Activated naive CD4-positive, alpha-beta T cell (primary cell): ENCODE measurements at regions not wholly inside any gene's neighbourhood (a gene's known extent, or its start where the extent isn't known, plus 50 kb on each side); places are given as distances from the start of the nearest gene placed in this dataset.

Experiments used
- DNase-seq, 4 experiments: peaks; one replicate each; lab custom pipeline; 2025; lab: John Stamatoyannopoulos, UW

DNA sequence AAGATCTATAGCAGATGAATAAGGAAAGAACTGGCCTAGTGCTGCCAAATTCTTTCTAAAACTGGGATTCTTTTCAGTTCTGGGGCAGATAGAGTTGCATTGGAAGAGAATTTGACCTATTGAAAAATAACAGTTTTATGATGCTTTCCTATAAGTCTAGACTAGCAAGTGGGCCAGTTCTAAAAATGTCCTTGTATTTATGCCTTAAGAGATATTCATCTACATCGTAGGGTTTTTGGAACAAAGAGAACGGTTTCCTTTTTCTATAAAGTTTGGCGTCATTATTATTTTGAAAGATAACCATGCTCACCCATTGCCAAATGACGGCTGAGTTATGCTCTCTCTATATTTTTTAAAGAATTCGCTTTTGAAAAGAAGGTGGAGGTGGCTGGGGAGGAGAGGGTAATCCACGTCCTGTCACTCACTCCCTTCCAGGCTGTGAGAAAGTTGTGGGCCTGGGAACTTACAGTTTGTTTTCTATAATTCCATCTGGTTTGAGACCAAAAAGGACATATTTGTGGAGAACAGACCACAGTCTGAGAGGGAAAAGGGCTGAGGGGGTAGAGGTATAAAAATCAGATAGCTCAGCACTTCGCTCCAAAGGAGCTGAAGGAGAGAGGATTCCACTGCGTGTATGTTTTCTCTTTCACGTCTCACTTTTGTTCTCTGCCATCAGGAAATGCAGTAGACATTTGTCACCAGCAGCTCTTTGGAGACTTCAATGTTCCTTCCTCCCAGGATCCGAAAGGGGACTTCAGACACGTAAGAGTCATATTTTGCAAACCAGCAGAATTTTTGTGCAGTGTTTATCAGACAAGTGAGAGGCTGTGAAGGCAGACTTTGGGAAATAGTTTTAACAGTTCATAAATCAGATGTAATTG, 281.9 kb upstream of the FN1 start:
- no peak for DNase-seq

DNA sequence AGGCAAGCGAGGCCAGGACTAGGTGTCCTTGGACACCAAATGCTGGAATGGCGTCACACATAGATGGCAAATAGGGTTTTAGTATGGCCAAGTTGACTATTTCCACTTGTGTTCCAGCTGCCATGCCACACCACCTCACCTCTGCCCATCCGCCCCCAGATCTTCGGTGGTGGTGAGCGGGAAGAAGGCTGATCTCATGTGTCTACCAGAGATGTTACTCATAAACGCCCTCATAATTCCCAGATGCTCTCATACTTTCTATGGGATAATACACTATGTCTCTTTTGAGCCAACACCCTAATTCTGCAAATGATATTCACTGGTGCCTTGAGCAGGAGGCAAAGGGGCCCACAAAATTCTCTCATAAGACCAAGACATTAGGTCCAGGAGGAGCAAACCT, 281.1 kb upstream of the FN1 start:
- DNase-seq = no peak

DNA sequence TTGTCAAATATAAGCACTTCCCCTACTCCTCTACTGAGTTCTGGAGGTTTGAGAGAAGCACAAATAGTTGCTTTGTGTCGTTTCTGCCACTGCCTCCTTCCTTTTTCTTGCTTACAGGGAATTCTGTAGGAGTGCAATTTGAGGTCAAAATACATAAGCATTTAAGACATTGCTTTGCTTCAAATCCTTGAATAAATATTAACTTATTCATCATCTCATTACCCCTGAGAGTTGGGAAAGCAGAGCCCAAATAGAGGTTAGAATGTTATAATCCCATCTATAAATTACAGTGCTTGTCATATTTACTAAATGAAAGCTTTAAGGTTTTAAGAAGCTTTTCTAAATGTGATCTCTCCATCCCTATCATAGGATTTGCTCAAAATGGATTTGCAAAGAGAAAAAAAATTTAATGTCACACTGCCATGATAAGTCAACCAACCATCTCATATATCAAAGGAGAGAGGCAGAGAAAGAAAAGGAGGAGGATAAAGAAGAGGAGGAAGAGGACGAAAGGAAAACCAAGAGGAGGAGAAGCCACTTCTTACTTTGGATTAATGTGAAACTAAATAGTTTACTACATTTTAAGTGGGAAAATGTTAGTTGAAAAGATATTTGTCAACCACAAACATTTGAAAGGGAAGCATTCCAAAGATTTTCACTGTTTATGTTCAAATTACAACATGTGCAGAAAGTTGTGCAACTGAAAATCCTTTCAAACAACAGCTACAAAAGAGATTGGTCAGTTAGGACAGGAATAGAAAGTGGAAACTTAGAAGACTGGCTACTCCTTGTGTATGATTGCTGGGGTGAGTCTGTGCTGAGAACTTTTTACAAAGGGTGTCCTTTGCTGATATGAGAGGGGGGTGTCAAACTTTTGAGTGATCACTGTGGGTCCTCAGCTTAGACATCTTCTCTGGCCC, 277.3 kb upstream of the FN1 start:
- DNase-seq = no peak

DNA sequence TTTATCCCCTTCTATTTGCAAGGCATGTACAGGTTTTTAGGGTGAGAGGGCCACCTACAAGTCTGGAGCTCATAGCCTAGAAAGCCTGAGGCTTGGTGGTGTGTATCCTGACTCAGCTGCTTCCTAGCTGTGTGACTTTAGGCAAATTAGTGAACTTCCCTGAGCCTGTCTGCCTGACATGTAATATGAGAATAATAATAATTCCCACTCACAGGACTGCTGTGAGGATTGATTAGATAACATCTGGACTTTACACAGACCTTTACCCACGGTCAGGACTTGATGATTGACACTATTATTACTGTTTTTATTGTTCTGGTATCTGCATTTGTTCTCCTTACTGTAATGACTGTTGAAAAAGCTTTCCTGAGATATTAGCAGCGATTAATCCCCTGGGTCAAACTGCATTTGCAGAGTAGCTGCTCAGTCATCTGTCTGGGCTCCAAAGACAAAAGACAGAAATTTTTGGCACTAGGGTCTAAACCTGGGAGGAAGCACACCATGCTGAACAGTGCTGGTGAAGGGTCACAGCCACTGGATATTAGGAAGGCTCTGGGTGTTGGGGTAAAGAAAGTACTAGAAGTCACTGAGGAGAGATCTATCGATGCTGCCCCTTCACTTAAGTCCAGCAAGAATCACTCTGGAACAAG, 276.5 kb upstream of the FN1 start:
- DNase-seq = no peak

DNA sequence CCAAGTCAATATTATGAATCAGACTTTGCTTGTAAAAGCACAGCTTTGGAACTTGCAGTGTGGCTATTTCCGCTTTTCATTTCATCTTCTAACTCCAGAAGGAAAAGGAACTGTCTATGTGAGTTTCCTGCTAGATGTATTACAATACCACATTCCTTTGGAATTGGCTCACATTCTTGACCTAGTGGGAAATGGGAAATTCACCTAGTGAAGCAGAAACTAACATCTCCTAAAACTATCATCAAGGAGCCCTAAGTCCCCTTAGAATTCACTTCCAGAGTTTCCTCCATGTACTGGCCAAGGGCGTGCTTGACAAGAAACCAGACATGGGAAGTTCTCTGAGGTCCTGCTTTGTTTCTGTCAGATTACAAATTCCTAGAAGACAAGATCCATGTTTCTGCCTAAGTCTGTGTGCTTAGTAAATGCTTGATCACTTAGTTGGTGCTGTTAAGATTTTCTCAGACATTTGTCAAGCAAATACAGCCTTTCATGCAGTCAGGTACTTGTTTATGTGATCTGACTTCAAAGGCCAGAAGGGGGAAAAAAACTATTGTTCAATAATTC, 275.7 kb upstream of the FN1 start:
- no peak for DNase-seq

DNA sequence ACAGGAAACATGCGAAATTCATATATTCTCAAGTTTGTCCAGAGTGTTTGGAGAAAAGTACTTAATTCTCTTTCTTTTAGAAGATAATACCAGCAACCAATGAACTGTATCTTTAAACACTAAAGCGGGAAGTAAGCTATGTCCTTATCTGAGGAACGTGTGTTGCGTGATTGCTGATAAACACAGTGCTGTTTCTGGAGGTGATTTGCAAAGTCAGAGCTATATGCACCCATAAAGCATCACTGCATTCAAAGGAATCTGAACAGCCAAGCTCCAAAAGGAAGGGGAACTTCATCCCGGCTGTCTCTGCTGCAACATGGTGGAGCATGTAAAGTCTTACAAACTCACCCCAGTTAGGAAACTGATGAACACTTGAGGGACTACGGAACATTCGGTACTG, 271.7 kb upstream of the FN1 start:
- DNase-seq = no peak

DNA sequence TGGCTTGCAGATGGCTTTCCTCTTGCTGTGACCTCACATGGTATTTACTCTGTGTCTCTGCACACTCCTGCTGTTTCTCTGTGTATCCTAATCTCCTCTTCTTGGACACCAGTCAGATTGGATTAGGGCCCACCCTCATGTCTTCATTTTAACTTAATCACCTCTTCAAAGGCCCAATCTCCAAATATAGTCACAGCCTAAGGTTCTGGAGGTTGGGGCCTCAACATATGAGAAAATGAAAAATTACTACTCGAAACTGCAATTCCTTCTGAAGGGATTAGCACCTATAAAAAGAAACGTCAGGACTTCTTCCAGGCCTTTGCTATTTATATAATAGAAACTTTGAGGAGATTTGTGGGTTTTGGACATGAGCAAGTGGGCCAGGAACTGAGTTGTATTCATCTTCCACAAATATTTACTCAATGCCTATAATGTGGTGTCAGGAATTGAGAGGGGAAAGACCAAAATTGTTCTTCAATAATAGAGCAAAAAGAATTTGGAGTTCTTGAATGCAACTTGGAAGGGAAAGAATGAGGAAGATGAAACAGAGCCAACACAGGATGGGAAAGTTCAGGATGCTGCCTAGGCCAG, 270.0 kb upstream of the FN1 start:
- DNase-seq = no peak

DNA sequence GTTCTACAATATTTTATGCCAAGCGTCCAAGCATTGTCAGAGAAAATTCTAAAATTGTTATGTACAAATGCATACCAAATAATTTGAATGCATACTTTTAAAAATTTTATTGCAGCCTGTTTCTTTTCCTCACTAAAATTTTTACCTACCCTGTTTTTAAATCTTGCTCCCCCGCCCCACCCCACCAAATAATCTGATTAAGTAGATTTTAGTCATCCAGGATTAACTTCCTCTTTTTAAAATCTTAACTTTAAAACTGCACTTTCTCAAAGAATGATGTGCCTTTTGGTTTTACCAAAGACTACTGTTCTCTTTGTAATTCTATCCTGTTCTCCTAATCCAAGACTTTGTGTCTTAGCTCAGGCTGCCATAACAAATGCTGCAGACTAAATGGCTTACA, 269.4 kb upstream of the FN1 start:
- DNase-seq = no peak

DNA sequence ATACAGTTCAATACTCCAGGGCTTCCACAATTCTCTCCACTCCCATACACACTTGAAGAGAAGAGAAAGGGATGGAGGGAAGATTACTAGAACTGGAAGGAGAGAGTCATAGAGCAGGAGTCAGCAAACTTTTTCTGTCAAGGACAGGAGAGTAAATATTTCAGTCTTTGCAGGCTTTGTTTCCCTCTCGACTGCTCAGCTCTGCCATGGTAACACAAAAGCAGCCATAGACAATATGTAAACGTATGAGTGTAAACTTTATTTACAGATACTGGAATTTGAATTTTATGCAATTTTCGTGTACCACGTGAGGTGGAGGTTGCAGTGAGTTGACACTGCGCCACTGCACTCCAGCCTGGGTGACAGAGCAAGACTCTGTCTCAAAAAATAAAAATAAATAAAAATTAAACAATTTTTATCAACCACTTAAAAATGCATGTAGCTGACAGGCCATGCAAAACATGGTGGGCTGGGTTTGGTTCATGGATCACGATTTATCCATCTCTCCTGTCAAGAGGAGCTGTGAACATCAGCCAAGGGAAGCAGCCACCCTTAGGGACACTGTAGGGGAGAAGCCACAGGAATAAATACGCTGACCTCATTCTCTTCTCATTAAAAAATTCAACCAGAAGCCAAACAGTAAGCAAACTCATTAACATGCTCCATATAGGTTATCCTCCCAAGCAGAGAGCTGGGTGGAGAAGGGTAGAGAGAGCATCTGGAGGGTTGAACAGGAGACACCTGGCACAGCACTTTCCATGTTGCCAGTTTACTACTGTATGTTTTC, 266.4 kb upstream of the FN1 start:
- no peak for DNase-seq

DNA sequence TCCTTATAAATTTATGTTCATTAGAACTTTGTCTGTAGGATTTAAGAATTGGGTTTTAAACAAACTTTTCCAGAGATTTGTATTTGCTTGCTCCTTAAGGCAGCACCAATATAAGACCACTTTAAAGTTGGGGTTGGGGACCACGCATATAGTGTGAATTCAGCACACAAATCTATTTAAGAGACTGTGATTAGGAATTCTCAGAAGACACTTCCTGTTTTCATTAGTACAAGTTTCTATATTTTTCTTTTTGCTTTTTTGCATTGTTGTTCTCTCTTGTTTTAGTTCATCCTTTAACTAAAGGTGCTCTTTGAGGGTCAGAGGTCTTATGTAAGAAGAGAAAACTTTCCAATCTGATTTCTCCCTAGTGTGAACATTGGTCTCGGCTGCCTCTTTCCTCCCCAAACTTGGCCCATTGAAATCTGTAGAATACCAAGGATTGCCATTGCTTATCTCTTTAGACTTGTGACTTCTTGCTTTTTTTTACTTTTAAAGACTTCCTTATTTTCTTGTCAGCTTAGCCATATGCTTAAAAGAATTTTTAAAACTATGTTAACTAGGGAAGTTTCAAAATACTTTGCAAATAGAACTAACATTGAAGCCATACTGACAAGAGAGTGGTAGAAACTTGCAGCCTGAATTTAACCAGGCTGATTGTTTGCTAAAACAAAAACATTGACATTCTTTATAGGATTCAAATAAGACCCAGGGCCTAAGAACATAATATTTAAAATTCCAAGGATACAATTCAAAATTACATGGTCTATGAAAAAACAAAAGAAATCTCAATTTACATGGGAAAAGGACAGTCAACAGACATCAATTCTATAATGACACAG, 264.1 kb upstream of the FN1 start:
- DNase-seq = no peak

DNA sequence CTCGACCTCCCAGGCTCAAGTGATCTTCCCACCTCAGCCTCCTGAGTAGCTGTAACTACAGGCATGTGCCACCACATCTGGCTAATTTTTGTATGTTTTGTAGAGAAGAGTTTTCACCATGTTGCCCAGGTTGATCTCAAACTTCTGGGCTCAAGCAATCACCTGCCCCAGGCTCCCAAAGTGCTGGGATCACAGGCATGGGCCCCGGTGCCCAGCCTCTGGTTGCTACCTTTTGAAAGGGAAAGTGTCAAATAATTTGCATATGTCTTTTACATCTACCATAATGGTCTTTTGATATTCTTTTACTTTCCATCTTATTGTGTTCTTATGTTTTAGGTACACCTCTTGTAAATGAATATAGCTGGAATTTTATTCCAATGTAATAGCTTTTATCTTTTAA, 263.1 kb upstream of the FN1 start:
- no peak for DNase-seq

DNA sequence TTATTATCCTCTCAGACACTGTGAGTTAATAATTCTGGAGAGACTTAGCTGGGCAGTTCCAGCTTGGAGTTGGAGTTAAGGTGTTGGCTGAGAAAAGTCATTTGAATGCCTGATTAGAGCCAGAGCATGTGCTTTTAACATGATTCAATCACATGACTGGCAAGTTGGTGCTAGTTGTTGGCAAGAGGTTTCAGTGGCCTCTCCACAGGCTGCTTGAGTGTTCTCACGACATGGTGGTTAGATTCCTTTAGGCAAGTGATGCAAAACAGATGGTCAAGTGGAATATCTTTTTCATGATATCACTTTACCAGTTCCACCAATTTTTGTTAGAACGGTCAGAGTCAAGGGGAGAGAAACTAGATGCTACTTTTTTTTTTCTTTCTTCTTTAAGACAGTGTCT, 262.7 kb upstream of the FN1 start:
- no peak for DNase-seq

DNA sequence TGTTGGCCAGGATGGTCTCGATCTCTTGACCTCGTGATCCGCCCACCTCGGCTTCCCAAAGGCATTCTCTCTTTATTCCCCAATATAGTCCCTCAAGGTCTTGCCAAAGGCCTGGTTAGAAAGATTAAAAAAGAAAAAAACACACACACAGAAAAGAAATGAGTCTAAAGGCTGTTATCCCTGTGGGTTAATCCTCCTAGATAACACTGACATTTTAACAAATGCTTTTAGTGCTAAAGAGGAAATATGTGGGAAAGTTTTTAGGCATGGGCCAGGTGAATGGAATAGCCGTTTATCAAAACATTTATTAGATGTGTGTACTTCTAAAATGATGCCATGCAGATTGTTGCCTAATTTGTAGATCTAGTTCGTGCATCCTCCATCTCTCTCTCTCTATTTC, 261.6 kb upstream of the FN1 start:
- DNase-seq = no peak

DNA sequence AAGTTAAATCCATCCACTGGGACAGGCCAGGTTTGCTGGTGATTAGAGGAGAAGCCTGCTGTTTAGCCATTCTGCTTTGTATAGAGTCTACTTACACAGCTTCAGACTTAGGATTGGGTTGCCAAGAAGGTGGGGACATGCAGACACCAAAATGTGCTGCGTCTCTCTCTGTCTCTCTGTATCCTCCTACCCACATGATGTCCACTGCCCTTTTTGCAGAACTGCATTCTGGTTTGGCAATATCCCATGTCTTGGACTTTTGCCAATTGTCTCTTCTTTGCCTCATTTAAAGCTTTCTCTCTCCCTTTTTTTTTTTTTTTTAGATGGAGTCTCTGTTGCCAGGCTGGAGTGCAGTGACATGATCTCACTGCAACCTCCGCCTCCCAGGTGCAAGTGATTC, 261.1 kb upstream of the FN1 start:
- no peak for DNase-seq

DNA sequence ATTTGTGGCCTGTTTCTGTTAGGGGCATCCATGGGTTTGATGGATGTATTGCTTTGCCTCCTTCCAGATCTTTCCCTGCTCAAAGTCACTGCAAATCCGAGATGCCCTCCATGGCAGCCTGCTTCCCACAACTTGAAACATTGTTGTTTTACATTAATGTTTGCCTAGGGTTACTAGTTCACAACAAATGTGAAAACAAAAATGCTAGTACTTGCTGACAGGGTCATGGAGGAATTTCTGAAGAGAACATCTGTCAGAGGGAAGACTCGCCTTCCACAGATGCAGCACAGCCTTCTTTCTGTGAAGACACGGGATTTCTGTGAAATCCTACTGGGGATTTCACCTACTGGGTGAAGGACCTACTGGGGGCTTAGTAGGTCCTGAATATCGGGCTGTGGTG, 260.0 kb upstream of the FN1 start:
- no peak for DNase-seq

DNA sequence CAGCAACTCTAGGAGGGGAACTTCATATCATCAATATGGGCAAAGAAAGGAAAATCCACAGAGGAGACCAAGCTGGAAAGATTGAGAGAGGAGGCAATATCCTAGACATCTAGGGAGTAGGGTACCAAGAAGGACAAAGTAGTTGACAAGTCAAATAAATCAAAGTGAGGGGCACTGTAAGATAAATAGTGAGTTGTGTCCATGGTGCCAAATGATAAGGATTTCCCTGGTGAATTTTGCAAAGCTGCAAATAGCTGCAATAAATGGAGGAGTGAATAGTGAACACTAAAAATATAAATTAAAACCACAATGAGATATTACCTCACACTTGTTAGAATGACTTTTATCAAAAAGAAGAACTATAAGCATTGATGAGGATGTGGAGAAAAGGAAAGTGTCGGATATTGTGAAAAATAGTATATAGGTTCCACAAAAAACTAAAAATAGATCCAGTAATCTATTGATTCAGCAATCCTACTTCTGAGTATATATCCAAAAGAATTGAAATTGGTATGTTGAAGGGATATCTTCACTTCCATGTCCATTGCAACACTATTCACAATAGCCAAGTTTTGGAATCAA, 258.2 kb upstream of the FN1 start:
- no peak for DNase-seq

DNA sequence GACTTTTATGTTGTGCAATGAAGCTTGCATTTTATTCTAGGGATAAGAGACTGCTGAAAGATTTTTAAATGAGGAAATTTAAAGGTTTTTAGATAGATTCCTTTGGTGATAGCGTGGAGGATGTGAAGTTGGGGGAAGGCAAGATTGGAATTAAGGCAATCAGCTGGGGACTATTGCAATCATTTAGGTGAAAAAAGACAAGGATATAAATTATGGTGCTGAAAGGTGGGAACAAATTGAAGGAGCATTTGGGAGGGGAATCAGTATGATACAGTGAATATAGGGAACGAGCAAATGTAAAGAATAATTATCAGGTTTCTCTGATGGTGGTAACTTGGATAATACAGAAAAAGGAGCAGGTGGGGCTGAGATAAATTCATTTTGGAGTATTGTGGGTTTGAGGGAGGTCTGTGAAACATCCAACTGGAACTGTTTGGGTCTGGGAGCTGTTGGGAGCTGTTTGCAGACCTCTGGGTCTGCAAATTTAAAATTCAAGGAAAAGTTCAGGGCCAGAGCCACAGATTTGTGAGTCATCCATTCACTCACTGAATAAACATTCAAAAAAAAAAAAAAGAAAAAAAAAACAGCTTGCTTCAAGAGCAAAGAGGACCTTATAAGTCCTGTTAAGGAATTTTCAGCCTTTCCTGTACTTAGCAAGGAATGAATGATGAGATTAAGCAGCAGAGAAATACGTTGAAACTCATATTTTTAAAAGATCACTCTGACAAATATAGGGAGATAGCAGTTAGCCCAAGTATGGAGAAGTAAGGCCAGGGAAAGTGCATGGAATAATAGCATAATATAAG, 257.5 kb upstream of the FN1 start:
- no peak for DNase-seq

DNA sequence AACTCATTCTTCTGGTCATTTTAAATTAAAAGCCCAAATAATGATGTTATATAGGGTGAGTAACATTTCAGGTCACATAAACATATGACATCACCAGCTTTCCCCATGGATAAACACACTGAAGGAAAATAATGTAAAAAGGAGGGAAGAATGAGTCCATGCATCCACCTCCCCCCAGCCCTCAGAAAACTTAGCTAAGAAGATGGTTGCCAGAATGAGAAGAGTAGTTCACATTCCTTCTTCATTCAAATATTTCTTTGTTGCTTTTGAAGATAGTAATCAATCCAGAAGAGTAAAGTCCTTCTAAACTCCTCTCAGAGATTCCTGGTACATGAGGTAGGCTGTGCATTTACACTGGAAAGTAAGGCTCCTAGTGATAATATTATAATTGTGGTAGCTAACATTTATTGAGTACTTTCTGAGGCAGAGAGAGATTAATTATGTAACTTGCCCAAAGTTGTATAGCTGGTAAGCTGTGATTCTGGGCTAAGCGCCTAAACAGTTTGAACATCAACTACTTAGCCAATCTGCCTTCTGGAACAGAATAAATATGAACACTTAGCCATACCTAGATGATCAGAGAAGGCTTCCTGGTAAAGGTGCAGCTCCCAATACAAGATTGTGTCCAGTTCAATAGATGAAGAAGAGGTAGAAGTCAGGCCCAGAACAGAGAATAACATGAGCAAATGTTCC, 256.7 kb upstream of the FN1 start:
- no peak for DNase-seq
